Activated T-helper 1 cell treated with anti-CD3 and anti-CD28 coated beads, Interleukin-12 subunit alpha, Interleukin-12 subunit beta, Interleukin-2, Interleukin-4 antibody, amounts not matched to agents 30 ng/mL and 10 ng/mL and 1 ng/mL, durations not matched to agents 14 hours and 24 hours and 36 hours (primary cell): ENCODE measurements at regions not wholly inside any gene's neighbourhood (a gene's known extent, or its start where the extent isn't known, plus 50 kb on each side); places are given as distances from the start of the nearest gene placed in this dataset.

Source experiments
- DNase-seq: peaks from one replicate; pipeline ENCODE4 v3.0.0; 2021; ENCODE audit warnings: low spot score
- H3K27ac Mint-ChIP-seq: one replicate; pipeline ENCODE4 v1.8.0; 2021; ENCODE audit warnings: mild to moderate bottlenecking, mixed read lengths
- H3K27me3 Mint-ChIP-seq: one replicate; pipeline ENCODE4 v1.8.0; 2022; ENCODE audit warnings: mild to moderate bottlenecking, moderate library complexity, mixed read lengths; ENCODE audit not compliant: insufficient read depth
- H3K36me3 Mint-ChIP-seq: one replicate; pipeline ENCODE4 v1.8.0; 2021; ENCODE audit warnings: low read depth, mixed read lengths
- H3K4me1 Mint-ChIP-seq: one replicate; pipeline ENCODE4 v1.8.0; 2021; ENCODE audit warnings: low read depth, mixed read lengths
- H3K4me3 Mint-ChIP-seq: one replicate; pipeline ENCODE4 v1.8.0; 2021; ENCODE audit warnings: mild to moderate bottlenecking, moderate library complexity, mixed read lengths
- H3K9me3 Mint-ChIP-seq: one replicate; pipeline ENCODE4 v1.8.0; 2021; ENCODE audit warnings: mixed read lengths
- intact Hi-C: fragments of 100-400 bp; cut with micrococcal nuclease; formaldehyde crosslinking; loops from one replicate; pipeline ENCODE4 v1.15.1; 2024

GRCh38 chr2:161096336-161096735 lies 63.9 kb upstream of the TANK start:
- Mint-ChIP-seq H3K4me3 (no peak overlapping the region), H3K4me1 (peaks cover 31% of the 10 kb centered on the region), H3K27me3 (no peaks in the 10 kb centered on the region), H3K36me3 (peaks cover 10% of the 10 kb centered on the region), H3K27ac (no peak overlapping the region), H3K9me3 (peaks cover 21% of the 10 kb centered on the region)
- intact Hi-C loops: no loop called here
- DNase-seq: no peak

GRCh38 chr2:161097157-161097556 lies 63.1 kb upstream of the TANK start:
- no peak for DNase-seq
- Mint-ChIP-seq H3K36me3 (peaks cover 10% of the 10 kb centered on the region), H3K27me3 (no peaks in the 10 kb centered on the region), H3K27ac (no peak overlapping the region), H3K9me3 (peaks cover 21% of the 10 kb centered on the region), H3K4me3 (no peak overlapping the region), H3K4me1 (peaks cover 25% of the 10 kb centered on the region)
- intact Hi-C loops: no loop called here

GRCh38 chr2:161100211-161100895 lies 59.9 kb upstream of the TANK start:
- Mint-ChIP-seq H3K4me1 (peaks cover 42% of the 10 kb centered on the region), H3K27ac (no peak overlapping the region), H3K36me3 (peaks cover 11% of the 10 kb centered on the region), H3K9me3 (peaks cover 21% of the 10 kb centered on the region), H3K4me3 (no peak overlapping the region), H3K27me3 (no peaks in the 10 kb centered on the region)
- intact Hi-C loops: no loop called here
- DNase-seq: no peak

- Mint-ChIP-seq H3K27me3 (no peaks in the 10 kb centered on the region), H3K4me3 (no peak overlapping the region), H3K27ac (no peak overlapping the region), H3K36me3 (peaks cover 11% of the 10 kb centered on the region), H3K9me3 (peaks cover 21% of the 10 kb centered on the region), H3K4me1 (peaks cover 41% of the 10 kb centered on the region)
- DNase-seq: no peak
- intact Hi-C loops: no loop called here
Measured at GRCh38 chr2:161101406-161101805, 58.8 kb upstream of the TANK start.

DNA sequence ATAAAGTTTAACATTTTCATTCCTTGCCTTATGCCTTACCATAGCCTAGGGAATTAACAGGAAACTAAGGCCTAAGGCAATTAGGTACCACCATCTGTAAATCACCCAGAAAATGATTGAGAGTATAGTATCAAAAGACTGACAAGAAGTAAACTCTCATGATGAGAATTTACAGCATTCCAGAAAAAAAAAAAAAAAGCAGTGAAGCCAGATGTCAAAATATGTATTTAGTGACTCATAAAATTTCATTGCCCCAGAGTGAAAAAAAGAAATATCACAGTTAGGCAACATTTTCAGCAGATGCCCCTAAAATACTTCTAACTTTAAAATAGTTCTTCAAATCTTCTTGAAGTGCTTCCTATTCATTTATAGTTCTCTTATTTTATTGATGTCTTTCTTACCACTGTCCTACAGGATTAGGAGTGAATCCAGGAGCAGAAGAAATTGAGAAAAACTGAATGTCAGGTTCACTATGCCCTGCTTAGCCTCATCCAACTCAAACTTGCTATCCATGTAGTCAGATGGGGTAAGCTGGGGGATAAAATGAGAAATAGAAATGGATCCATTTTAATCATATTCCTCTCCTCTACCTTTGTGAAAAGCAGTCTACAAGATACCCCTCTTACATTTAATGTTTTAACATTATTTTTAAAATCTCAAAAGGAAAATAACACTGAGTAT lies 57.3 kb upstream of the TANK start:
- H3K36me3 Mint-ChIP-seq: peaks cover 10% of the 10 kb centered on the region
- H3K9me3 Mint-ChIP-seq: peaks cover 16% of the 10 kb centered on the region
- no peak overlapping the region for H3K4me3 Mint-ChIP-seq
- H3K4me1 Mint-ChIP-seq: peaks cover 41% of the 10 kb centered on the region
- H3K27me3 Mint-ChIP-seq: no peaks in the 10 kb centered on the region
- no peak overlapping the region for H3K27ac Mint-ChIP-seq
- intact Hi-C loops: no loop called here
- no peak for DNase-seq

- peaks cover 10% of the 10 kb centered on the region for H3K9me3 Mint-ChIP-seq
- H3K27me3 Mint-ChIP-seq: no peaks in the 10 kb centered on the region
- DNase-seq: no peak
- H3K4me3 Mint-ChIP-seq: no peak overlapping the region
- no peak overlapping the region for H3K27ac Mint-ChIP-seq
- intact Hi-C loops: no loop called here
- peaks cover 7% of the 10 kb centered on the region for H3K36me3 Mint-ChIP-seq
- peaks cover 41% of the 10 kb centered on the region for H3K4me1 Mint-ChIP-seq
Measured at GRCh38 chr2:161103451-161103831, 56.8 kb upstream of the TANK start.

- Mint-ChIP-seq H3K27ac (peak overlapping the region; percentile 66), H3K4me3 (peak overlapping the region; percentile 46), H3K4me1 (peaks cover 40% of the 10 kb centered on the region), H3K9me3 (peaks cover 5% of the 10 kb centered on the region), H3K27me3 (no peaks in the 10 kb centered on the region), H3K36me3 (peaks cover 6% of the 10 kb centered on the region)
- intact Hi-C loops: loop anchor here (1.0 to 2.0 kb wide), 4 partner anchors 13 to 33 kb away; no protein-coding TSS in a partner anchor
- DNase-seq: no peak
Measured at GRCh38 chr2:161104054-161104553, 56.1 kb upstream of the TANK start.

GRCh38 chr2:161107265-161107664 lies 53.0 kb upstream of the TANK start:
- Mint-ChIP-seq H3K36me3 (peaks cover 2% of the 10 kb centered on the region), H3K9me3 (no peaks in the 10 kb centered on the region), H3K4me3 (no peak overlapping the region), H3K4me1 (peaks cover 27% of the 10 kb centered on the region), H3K27ac (no peak overlapping the region), H3K27me3 (peaks cover 2% of the 10 kb centered on the region)
- intact Hi-C loops: no loop called here
- no peak for DNase-seq
